ENCODE measurements at regions not wholly inside any gene's neighbourhood (a gene's known extent, or its start where the extent isn't known, plus 50 kb on each side); places are given as distances from the start of the nearest gene placed in this dataset.

DNA sequence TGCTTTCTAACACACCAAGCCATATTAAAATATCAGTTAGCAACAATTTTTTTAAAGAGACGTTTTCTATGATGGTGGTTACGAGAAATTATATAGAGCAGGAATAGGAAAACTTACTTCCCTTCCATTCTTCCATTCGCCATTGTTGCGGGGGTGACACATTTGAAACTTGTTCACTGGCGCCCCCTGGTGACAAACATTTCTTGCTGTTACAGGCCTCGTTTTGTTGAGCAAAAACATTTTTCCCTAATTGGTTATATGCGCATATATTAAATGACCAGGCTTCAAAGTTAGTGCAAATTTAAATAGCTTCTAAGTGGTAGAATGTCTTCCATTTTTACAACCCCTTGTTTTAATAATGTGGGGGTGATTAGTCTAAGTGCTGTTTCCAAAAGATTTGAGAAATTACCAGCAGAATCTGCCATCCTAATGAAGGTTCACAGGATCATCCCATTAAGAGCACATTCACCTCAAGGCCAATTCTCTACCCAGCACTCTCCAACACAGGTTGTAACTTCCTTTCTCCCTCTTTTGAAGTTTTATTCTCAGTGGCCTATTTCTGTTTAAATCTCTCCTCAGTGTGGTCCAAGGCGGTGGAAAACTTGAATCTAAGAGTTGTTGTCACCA lies 1124.7 kb downstream of the FLRT2 start:
- DNase-seq: peak; percentile 37 to 55

GRCh38 chr14:86652526-86652925 lies 1122.6 kb downstream of the FLRT2 start:
- no peak for DNase-seq

DNA sequence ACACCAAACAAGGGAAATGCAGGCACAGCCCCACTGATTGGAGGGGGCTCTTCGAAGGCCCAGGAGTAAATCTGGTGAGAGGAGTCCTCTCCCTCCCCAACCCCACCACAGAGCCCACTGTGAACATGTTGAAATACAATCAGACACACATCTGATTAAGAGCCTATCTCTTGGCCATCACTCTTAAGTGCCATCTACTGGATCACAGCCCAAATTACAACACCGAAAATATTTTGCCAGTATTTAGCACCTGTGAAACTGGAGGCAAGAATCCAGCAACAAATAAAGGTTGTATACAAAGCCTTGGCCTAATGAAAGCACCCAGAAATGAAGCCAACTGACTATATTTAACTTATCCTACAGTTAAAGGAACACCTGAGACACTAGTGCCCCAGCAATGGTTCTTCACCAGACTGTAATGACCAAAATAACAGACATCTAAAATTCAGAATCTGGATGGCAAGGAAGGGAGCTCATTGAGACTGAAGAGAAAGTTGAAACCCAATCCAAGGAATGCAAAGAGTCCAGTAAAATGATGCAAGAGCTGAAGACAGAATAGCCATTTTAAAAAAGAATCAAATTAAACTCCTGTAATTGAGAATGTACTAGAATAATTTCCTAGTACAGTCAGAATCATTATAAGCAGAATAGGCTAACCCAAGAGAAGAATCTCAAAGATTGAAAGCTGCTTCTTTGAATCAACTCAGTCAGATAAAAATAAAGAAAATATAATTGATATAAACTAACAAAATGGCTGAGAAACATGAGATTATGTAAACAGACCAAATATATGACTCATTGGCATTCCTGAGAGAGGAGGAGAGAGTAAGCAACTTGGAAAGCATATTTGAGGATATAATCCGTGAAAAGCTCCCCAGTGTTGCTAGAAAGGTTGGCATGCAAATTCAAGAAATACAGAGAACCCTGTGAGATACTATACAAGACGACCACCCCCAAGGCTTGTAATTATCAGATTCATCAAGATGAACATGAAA lies 1117.0 kb downstream of the FLRT2 start:
- no peak for DNase-seq

DNA sequence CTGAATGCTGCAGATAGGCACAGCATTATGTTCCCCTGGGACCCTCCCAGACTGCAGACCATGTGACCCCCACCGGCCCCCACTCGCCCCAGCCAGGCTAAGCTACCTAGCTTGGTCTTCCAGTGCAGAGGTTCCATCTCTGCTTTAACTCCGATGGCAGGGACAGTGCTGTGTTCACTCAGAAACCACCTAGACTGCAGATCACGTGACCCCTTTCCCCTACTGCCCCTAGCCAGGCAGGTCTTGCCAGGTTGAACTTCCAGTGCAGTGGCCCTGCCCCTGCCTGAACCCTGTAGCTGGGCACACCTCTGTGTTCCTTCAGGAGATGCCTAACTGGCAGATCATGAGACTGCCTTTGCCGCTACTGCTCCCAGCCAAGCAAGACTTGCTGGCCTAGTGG lies 1116.2 kb downstream of the FLRT2 start:
- no peak for DNase-seq

GRCh38 chr14:86641310-86641709 lies 1111.4 kb downstream of the FLRT2 start:
- no peak for DNase-seq

GRCh38 chr14:86640288-86640687 lies 1110.3 kb downstream of the FLRT2 start:
- DNase-seq: no peak

GRCh38 chr14:86639666-86640065 lies 1109.7 kb downstream of the FLRT2 start:
- DNase-seq: no peak

GRCh38 chr14:86639146-86639545 lies 1109.2 kb downstream of the FLRT2 start:
- no peak for DNase-seq

- no peak for DNase-seq
Observed at GRCh38 chr14:86627080-86627479, 1097.1 kb downstream of the FLRT2 start.

GRCh38 chr14:86626530-86626929 lies 1096.6 kb downstream of the FLRT2 start:
- DNase-seq: no peak

DNA sequence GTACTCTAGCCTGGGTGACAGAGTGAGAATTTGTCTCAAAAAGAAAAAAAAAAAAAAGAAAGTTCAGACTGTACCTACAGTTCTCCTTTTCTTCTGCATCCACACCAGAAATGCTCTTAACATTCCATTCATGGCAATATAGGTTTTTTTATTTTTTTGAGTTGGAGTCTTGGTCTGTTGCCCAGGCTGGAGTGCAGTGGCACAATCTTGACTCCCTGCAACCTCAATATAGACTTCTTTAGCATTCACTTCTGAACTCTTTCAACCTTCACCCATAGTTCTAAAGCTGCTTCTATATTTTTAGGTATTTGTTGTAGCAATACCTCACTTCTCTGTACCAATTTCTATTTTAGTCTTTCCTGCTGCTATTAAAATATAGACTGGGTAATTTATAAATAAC lies 1095.7 kb downstream of the FLRT2 start:
- DNase-seq: no peak

- no peak for DNase-seq
Observed at GRCh38 chr14:86619726-86620125, 1089.8 kb downstream of the FLRT2 start.

- DNase-seq: no peak
Observed at GRCh38 chr14:86613786-86614185, 1083.8 kb downstream of the FLRT2 start.

DNA sequence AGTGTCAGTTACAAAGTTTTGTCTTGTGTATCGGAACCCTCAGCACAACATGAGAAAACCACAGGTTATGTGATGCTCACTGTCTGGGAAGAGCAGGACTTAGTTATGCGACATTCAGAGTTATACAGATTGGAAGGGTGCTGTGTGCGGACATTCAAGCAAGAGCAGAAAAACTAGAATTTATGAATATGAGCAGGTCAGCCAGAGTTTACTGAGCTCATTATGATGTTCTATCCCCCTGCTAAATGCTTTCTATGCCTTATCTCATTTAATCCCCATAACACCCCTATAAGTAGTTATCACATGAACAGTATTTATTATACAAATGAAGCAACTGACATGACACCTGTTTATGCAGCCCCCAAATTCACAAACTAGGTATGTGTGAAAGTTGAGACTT lies 1083.2 kb downstream of the FLRT2 start:
- DNase-seq: no peak

DNA sequence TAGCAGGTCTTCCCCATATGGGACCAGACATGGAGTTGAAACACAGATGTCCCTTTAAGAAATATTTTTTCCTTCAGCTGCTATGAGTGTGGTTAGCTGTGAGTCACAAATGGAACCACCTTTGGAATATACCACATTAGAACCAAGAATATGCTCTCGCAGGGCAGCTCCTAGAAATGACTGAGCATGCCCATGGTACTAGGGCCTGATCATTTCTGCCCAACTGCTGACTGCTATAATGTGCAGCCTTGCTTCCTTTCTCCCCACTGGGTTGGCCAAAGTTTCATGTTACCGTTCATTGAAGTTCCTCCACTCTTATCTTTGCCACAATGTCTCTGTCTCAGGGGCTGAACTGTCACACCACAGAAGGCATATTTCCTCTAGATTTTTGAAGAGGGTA lies 1074.6 kb downstream of the FLRT2 start:
- DNase-seq: no peak

GRCh38 chr14:86602263-86602662 lies 1072.3 kb downstream of the FLRT2 start:
- DNase-seq: no peak

DNA sequence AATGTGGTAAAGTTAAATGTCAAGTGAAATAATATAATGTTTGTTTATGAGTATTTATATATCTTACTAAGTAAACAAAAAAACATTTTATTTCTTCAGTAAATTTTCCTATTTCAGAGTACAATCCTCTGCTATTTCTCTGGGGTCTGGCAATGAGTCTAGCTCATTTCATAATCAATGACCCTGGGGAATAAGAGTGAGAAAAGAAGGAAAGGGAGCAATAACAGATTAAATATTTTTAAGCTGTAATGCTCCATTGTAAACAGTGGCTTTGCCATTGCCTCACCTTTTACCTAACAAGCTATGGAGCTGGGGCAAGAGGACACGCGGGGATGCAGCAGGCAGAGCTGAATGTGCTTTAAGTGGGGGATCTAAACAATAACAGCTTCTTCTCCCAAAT lies 1071.9 kb downstream of the FLRT2 start:
- no peak for DNase-seq

GRCh38 chr14:86597279-86597678 lies 1067.3 kb downstream of the FLRT2 start:
- no peak for DNase-seq

DNA sequence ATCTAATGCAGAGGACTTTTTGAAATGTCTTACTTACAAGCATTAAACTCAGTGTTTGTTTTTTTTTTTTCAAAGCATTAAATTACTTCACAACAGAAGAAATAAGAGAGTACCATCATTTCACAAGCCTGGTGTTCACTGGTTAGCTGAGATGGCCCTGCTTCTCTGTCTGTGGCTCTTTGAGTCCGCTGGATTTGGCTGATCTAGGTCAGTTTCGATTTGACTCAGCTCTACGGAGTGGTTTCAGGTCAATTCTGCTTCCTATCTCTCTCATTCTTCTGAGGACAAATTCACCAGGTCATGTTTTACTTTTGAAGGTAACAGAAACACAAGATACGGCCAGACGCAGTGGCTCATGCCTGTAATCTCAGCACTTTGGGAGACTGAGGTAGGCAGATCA lies 1066.1 kb downstream of the FLRT2 start:
- no peak for DNase-seq

DNA sequence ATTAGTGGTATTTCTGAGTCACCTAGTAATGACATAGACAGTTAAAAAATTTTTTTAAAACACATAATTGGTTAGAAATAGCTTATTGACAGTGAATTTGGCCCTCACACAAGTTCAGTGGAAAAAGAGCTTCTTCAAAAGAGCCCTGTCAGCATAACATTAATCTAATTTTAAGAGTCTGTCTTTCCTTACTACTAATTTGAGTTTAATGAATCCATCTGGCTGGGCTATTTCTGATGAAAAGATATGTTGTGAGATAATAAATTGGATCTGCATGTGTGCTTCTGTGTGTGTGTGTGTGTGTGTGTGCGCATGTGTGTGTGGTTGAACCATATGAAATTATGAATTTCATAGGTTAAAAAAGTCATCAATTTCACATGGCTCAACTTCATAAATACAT lies 1045.2 kb downstream of the FLRT2 start:
- no peak for DNase-seq

DNA sequence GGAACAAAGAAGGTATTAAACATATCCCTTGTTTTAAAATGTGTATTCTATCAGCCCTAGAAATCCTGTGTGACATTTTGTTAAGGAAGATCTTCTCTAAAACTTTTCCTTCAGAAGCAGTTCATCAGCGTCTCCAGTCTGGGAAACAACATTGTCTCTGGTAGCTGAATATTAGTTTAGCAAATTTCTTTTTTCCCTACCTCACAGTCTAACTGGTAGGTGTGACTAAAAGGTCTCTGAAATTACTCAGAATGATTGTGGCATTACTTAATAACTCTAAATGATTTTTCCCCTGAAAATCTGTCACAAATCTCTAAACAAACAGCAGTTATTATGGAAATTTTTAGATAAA lies 1044.8 kb downstream of the FLRT2 start:
- DNase-seq: no peak

DNA sequence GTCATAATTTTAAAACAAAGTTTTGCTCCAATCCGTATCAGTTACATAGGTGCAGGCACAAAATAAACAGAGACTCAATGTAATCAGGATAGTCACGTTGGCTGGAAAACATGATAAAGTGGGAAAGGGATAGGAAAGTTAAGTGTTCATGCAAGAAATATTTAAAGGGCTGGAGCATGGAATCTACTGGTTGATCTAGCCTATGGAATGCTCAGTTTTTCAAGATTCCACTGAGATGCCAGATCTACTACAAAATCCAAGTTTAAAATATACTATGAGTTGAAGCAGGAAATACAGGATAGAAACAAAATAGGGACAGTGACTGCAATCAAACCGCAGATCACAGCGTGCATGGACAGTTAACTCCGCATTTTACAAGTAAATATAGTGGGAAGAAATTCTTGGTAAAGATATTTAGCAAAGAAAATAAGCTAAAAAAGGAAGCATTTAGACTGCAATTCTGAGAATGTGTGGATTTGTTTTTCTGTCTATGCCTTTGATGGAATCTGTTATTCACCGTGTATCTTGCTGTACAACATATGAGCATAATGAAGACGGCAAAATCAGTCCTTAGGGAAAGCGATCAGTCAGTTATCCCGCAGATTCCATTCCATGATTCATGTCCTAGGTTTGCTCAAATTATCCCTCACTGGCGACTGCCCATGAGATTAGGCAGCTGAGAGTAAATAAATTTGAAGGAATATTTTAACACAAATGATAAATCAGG lies 1044.3 kb downstream of the FLRT2 start:
- DNase-seq: no peak

GRCh38 chr14:86570371-86570770 lies 1040.4 kb downstream of the FLRT2 start:
- DNase-seq: no peak

- DNase-seq: no peak
Observed at GRCh38 chr14:86543521-86543920, 1013.6 kb downstream of the FLRT2 start.

Measured in activated T-cell treated with anti-CD3 and anti-CD28 coated beads, Interleukin-2, amount 50 U/mL, for 48 hours (primary cell).